HG03066 (cell line): ENCODE measurements at regions not wholly inside any gene's neighbourhood (a gene's known extent, or its start where the extent isn't known, plus 50 kb on each side); places are given as distances from the start of the nearest gene placed in this dataset.

Source experiments
- ATAC-seq: cut with Tn5 transposase; IDR thresholded peaks from one replicate; pipeline ENCODE4 v1.9.1; 2021; ENCODE audit warnings: low read depth; ENCODE audit not compliant: unreplicated experiment

- no peak for ATAC-seq
These were observed 246.1 kb downstream of the FOXA2 start for GRCh38 chr20:22338140-22338708.

GRCh38 chr20:22335210-22335609 lies 249.2 kb downstream of the FOXA2 start:
- ATAC-seq, result no peak

GRCh38 chr20:22333885-22334545 lies 250.4 kb downstream of the FOXA2 start:
- ATAC-seq, result peak; percentile 82

- no peak for ATAC-seq
These were observed 259.9 kb downstream of the FOXA2 start for GRCh38 chr20:22324505-22324904.

GRCh38 chr20:22322513-22322912 lies 261.9 kb downstream of the FOXA2 start:
- no peak for ATAC-seq

DNA sequence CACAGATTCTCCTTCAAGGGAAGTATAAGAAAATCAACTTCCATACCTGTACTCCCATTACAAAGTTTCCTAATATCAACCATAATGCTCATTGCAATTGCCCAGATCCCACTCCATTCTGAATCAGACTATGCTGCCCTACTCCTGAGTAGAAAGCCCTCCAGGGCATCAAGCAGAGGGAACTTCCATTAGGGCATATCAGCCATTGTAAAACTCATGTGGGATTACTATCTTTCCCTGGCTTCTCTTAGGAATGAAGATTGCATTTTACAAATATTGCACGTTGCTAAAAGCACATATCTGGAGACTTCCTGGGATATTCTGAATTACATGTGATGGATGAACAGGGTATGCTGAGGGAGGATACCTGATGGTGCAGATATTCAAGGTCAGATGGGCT lies 263.2 kb downstream of the FOXA2 start:
- no peak for ATAC-seq

DNA sequence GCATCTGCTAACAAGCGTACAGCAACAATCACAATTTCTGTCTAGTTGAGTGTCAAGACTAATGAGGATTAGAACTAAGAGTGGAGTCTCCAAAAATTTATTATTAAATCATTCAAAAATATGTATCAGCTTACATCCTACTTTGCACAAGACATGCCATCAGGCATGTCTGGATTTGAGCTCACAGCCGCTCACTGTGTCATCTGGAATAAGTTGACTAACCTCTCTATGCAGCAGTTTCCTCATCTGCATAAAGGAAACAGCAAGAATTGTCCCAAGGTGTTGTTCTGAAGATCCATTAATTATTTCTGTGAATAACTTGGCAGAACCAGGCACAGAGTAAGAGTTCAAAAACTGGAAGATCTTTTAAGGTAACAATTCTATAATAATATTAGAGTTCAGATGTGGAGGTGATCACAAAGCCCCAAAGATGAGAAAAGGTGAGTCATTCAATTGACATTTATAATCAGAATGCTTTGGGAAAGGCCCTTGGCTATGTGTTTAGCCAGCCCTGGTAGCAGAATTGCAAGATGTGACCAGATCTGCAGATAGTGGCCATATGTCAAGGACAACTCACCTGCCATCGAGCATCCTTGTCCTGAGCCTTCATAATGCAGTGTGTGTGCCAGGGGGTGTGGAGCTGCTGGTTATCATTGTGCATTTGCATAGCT lies 264.0 kb downstream of the FOXA2 start:
- ATAC-seq, result no peak

DNA sequence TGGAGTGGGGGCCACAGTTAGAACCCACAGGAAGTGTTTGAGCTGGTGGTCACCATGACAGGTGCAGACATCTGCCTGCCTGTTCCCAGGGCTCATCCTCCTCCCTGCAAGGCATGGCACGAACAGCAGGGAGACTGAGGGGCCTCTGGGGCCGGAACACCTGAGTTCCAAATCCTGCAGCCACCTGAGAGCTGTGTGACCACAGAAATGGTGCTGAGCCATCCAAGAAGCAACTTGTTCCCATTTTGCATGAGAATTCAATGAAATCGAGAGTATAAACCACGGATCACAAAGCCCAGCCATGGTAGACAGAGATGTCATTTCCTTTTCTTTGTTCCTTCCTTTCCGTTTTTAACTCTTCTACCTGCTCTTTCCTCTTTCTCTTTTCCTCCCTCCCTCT lies 268.6 kb downstream of the FOXA2 start:
- ATAC-seq, result no peak

- no peak for ATAC-seq
These were observed 269.3 kb downstream of the FOXA2 start for GRCh38 chr20:22315073-22315472.

- no peak for ATAC-seq
These were observed 271.5 kb downstream of the FOXA2 start for GRCh38 chr20:22312744-22313346.

DNA sequence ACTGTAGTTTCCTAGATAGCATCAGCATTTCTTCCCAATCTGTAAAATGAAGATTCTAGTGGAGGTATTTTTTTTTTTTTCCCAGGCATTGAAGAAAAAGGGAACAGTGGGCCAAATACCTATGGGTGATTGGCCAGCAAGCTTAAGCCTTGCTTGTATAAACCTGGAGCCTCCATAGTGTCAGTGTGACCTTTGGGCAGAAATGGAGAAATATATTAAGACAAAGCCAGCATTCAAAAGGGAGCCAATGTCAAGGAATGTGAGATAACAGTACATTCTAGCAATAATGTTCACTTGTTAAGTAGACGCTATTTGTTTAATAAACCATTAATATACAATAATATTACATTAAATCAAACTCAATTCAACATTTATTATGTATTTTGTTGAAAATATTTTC lies 275.4 kb downstream of the FOXA2 start:
- no peak for ATAC-seq

- ATAC-seq, result no peak
These were observed 277.0 kb downstream of the FOXA2 start for GRCh38 chr20:22307409-22307808.

GRCh38 chr20:22305381-22305780 lies 279.0 kb downstream of the FOXA2 start:
- ATAC-seq, result no peak

GRCh38 chr20:22303523-22303922 lies 280.8 kb downstream of the FOXA2 start:
- no peak for ATAC-seq

DNA sequence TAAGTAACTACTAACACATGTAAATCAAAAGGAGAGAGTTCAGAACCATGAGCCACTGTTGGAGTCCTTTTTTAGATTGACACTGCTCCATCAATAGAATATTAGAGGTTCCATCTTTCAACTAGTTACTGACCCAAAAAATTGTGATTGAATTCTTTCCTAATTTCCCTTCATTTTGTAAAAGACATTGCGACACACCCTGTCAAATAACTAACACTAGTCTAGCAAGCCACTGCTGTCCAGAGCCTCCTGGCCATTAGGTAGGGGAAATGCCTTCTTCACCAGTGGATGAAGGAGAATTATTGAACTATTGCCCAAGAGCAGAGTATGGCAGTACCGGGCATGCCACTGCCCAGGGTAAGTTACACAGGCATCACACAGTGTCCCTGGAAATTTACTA lies 282.3 kb downstream of the FOXA2 start:
- ATAC-seq, result no peak

- no peak for ATAC-seq
These were observed 290.5 kb downstream of the FOXA2 start for GRCh38 chr20:22293886-22294285.

DNA sequence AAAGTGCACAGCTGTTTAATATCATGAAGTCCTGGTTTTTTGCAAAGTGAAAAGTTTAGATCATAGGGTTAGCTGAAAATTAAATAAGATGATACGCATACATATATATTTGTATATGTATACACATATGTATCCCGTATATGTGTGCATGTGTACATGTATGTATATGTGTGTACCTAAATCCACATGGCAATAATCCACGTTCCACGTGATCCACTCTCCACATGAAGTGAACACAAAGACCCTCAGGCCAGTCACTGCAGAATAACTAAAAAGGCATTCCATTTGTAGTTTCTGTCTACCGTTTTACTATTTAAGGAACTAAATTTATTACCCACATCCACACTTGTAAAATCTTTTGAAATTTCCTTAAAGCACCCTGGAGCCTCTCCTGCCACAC lies 294.9 kb downstream of the FOXA2 start:
- no peak for ATAC-seq

DNA sequence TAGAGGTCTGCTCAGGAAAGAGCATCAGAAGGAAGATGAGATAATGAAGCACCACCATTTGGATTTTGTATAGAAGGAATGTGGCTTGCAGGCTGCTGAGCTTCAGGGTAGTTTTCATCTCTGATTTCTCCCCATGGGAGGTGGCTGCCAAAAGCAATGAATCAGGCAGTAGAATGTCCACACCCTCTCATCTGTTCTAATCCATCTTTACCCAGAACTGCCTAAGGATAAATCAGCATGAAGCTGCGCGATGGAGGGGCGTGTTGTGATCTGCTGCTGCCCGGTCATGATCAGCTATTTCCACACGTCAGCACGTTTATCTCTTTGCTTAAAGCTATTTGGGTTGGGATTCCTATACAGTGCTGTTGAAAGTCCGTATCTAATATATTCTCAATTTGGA lies 295.4 kb downstream of the FOXA2 start:
- ATAC-seq, result no peak

GRCh38 chr20:22288156-22288555 lies 296.2 kb downstream of the FOXA2 start:
- ATAC-seq, result no peak

DNA sequence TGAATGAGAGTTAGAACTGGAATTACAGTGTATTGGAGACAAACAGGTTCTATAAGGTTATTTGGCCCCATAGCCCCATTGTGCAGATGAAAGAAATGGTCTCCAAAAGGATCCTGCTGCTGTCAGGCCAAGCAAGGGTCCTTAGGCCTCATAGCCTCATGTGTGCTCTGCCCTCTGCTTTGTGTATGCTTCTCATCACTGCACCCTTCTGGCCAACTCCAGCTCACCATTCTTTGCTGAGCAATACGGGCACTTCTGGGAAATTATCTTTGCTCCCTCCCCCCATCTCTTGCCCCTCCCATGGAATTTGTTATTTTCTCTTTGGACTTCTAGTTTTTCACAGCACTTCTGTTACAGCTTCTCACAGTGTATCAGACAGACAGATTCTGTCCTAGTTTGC lies 298.8 kb downstream of the FOXA2 start:
- ATAC-seq, result no peak

DNA sequence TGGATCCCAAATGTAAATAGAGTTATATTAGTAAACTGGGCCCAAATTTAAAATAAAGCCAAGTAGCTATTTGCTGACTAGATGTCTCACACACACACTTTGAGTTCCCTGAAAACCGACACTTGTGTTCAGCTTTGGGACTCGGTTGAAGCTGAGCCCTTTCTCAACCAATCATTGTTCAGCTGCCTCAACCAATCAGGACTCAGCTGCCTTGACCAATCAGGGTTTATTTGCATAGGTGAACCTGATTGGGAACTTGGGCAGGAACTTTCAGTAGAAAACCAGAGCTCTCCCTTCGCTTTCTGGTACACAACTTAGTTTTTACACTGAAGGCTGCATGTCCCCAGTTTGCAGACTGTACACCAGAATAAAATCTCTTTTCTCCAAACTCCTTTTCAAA lies 301.7 kb downstream of the FOXA2 start:
- ATAC-seq, result no peak

- no peak for ATAC-seq
These were observed 310.0 kb downstream of the FOXA2 start for GRCh38 chr20:22274330-22274729.
